Embryonic facial prominence (tissue), 1 donor: ENCODE measurements at regions not wholly inside any gene's neighbourhood (a gene's known extent, or its start where the extent isn't known, plus 50 kb on each side); places are given as distances from the start of the nearest gene placed in this dataset.
"Not testable (repeated sequence)": the region's sequence is repeated elsewhere in the genome, so short reads cannot be mapped to it uniquely, and the experiment has no call there.

Experiments
- DNase-seq: peaks from one replicate; pipeline ENCODE4 v3.0.0-alpha.2; 2016; ENCODE audit errors: extremely low spot score

DNA sequence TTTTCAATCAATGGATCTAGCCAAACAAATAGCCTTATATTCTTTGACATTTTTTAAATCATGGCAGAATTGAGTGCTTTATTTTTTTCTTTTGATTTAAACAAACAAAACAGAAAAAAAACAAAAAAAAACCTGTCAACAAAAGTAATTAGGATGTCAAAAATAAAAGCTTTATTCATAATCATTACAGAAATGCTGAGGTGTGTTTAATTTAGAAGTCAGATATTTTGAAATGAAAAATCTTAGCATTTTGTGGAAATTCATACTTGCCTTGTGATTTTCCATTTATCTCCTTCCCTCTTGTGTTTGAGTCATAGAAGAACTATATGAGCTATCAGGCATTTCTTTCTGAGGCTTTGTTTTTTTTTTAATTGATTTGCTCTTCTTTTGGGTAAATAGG lies 387.0 kb upstream of the STXBP6 start:
- no peak for DNase-seq

DNA sequence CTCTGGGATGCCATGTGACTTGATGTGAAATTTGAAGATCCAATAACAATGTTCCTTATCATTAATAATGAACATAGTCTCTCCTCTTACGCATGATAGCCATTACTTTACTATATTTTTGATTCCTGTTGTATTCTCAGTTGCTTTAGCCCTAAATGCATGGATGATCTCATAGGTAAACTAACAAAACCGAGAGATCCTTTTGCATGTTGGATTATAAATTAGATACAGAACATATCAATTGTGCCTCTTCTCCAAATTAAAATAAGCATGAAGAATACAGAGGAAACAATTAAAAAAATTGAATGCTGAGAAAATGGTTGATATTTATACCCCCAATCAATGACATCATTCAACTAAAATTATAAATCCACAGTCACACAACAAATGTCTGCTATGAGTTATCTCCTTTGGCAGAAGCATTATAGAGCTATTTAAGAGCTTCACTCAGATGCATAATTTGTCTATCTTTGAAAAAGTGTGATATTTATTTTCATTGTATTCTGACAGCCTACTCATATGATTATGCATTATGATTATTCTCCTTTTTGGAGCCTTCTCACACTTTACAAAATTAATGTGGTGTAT lies 386.4 kb upstream of the STXBP6 start:
- DNase-seq, result no peak

DNA sequence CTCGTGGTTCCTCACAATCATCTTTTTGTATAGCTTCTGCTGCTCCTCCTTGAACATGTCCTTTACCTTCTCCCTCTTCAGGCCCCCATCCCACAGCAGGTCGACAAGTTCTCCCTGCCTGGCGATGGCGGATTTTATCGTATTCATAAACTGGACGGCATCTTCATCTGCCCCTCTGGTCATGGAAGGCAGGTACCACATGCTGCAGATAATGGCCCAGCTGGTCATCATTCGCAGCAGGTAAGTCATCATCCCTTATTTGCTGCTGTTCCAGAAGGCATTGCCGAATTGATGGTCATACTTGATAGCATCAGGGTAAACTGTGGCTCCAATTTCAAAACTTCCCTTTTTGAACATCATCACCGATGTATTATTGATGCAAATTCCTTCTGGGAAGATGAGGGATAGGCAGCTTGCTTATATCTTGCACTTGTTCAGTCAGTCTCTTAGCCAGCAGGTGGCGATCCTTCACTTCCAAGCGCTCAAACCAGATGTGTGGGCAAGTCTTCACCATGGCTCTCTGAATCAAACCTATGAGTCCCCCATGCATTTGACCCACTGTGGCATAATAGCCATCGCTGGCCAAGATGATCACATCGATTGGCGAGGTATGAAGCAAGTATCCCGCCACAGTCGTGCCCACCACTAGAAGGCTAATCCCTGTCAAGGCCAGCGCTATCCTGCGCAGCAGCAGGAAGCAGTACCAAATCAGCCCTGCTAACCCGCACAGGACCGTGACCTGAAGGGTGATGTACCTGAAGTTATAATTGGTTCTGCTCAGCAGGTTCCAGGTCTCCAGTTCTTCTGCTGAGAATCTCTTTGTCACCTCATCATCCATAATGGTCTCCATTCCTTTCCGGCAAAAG lies 381.5 kb upstream of the STXBP6 start:
- no peak for DNase-seq

DNA sequence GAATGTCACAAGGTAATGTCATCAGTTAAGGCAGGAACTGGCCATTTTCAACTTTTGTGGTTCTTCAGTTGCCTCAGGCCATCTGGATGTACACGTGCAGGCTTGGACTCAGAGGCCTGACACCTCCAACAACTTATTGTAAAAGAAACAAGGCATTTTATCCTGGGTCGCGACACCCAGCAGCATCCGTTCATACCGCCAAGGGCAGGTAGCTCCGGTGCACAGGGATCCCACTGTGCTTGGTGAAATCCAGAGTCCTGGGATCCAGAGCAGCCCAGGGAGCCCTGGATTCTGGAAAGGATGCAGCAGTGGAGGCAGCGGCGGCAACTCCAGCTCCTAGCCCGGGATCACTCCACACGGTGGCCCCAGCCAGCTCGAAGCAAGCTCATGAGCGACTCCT lies 380.9 kb upstream of the STXBP6 start:
- DNase-seq, result no peak

DNA sequence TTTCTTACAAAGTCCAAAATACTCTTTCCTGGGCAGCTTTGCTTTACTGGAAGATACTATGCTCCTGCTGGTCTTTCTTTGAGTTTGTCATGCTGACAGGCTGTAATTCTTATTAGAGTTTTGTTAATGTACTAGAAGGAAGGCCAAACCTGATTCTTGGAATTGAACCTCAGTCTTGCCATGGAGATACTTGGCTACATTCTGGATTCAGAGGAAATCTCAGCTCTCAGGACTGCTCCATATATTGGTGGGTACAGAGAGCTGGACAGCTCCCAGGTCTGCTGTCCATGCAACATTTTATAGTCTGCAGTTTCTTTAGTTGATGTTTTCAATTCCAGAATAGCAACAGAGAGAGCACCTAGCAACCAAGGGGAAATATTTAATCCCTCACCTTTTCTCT lies 363.1 kb upstream of the STXBP6 start:
- DNase-seq, result no peak

DNA sequence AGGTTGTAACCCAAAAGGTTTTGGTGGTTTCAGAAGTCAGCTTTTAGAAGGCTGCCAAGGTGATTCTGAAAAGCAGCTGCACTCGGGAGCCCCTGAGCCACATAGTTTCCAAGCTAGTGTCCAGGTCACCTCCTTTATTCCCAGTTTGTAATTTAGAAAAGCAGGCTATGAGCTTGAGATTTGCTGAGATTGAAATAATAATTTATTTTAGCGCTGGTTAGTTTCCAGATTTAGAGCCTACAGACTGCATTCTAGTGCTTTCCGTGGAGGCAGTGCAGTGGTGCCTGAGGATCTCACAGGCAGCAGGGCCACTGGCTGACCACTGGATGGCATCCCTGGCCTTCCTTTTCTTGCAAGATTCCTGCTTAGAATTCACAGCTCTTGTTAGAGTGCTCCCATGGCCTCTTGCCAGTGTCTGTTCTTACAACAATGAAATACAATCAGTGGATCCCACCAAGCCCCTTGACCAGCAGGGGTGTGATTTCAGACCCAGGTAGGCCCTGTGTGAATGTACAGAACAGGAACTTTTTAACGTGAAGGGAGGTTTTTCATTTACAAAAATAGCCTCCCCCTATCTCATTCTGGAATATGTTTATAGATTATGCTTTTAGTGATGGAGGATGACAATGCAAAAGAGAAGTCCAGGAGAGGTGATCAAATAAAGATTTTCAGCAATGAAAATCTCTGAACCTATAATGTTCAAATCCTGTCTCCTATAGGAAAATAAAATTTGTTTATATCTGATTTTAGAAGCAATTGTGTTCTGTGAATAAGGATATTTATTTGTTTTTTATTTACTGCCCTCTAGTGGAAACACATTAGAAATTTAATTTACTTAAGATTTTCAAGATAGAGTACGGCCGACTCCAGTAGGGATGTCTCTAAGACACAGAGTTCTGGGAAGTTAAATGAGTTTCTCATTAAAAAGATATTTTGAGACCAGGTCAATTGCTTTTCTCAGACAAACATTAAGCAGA lies 362.1 kb upstream of the STXBP6 start:
- no peak for DNase-seq

DNA sequence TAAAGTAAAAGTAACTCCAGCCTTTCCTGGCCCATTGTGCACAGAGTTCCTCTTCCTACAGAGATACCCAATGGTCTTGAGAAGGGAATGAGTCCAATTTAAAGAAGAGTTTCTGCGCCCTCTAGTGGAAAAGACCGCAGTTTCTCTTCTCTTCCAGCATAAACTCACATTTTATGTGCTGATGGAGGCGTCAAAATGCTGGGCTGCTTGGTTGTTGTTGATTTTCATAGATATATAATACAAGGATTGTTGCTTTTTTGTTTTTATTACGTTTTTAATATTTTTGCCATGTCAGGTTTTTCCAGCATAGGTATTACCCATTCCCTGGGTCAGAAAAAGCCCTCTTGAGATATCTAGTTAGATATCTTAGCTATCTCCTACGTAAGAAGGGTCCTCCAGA lies 356.9 kb upstream of the STXBP6 start:
- no peak for DNase-seq

DNA sequence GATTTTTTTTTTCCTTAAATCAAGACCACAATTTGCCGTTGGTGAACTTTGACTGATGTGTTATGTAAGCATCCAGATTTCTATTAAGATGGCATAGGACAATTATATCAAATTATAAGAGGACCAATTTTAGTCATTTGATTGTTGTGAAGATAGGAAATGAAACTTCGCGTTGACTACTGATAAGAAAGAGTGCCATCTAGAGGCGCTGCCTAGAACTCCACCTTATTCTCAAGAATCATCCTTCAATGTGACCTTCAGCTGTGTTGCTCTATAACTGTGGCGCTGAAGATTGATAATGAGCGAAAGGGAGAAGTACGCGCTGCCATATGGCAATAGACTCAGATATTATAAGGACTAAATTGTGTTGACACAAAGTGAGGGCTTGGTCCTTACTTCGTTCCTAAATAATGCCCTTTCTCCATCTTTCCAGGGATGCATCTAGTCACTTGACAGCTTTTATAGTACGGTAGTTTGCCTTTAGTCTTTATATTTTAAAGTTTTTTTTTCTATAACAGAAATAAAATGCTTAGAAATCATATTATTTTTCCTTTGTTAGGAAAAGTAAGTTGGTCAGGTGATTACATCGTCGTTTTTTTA lies 350.8 kb upstream of the STXBP6 start:
- no peak for DNase-seq

DNA sequence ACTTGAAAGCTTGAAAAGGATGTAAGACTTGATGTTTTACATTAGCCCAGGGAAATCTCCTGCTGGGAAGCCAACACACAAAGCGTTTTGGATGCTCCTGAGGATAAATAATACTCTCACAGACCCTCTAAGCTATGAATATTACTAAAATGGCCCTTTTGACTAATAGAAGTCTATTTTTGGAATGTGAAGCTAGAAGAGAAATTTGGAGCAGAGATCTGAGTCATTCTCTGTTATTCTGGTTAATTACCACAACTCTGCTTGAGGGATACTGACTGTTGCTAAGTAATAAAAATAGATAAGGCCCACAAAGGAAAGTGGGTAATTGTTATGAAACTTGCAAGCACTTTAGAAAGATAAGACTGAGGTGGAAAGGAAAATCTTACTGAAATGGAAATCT lies 346.2 kb upstream of the STXBP6 start:
- DNase-seq, result no peak

DNA sequence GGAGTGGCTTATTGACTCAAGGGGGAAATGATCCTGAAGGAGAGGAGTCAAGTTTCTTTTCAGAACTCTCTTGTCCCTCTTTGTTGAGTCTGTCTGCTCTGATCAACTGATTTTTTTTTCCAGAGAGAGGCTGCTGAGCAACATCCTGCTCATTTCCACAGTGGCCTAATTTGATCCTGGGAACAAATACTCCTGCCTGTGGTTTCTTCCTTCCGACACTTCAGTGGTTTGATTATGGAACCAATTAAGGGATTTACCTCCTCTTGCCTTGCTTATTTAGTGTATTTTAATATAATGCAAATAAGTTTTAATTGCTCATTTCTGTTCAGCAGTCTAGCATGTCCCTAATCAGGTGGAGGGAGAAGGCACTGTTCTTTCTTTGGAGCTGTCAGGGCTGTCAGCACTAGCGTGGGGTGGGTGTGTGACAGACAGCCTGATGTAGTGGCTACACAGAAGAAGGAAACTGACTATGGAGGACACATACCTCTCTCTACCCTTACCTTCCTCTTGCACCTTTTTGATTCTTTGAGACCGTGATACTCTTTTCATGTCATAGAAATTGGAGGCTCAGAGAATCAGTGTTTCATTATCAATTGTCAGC lies 344.9 kb upstream of the STXBP6 start:
- DNase-seq, result no peak

DNA sequence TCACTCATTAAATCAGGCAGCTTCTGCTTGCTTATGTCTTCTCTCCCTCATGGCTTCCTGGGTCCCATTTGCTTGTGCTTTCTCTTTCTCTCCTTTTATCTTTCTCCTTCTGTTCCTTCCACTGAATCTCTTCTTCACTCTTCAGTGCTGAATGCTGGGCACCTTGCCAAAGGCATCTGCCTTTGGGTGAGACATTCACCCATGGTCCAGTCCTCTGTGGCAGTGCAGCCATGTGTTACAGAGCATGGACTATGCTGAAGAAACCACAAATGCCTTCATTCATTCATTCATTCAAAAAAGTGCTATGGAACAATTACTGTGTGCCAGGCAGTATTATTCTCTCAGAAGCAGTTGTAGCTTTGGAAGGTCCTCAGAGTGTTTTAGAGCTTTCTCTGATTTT lies 344.4 kb upstream of the STXBP6 start:
- no peak for DNase-seq

DNA sequence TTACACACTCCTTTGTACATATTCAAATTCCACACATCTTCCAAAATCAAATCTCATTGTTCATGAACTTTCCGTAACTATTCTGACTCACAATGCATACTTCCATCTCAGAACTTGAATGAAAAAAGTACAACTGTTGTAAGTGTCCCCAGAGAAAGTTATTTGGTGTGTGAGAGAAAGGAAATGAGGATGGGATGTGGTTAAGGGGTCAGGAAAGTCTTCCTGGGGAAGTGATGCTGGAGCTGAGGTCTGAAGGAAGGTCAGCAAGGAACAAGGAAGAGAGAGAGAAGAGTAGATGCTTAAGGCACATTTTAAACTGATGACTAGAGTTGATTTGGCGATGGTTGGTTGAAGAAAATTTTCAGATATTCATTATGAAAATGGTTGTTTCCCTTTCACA lies 340.0 kb upstream of the STXBP6 start:
- no peak for DNase-seq

DNA sequence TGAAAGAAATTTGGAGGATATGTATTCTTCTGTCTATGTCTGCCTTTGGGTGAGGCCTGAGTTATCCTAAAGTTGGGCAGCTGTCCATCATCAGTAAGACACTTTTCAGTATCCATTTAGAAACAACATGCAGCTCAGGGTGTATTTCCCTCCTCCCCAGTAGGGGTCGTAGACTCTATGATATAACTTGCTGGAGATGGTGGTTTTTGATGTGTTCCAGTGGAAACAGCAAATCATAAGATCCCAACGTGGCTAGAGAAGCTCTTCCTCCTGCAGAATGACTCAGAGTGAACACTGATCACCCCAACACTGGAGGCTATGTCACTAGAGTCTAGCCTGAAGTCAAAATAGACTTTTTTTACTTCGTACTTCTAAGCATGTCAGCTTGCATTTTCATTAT lies 331.6 kb upstream of the STXBP6 start:
- DNase-seq, result no peak

DNA sequence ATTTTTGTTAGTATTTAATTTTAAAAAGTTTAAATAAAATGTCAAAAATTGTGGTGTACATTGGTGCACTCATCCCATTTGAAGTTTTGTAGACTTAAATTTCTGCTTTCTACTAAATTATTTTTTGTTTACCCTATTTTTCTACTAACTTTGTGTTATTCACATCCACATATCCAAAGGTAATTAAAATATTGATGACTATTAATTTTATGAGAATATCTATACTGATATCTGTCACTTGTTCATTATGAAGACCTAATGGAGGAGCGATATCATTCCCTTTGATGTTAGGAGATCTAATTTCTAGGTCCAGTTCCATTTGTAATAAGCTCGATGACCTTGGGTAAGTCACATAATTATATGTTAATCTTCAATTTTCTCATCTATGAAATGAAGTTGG lies 325.7 kb upstream of the STXBP6 start:
- no peak for DNase-seq

DNA sequence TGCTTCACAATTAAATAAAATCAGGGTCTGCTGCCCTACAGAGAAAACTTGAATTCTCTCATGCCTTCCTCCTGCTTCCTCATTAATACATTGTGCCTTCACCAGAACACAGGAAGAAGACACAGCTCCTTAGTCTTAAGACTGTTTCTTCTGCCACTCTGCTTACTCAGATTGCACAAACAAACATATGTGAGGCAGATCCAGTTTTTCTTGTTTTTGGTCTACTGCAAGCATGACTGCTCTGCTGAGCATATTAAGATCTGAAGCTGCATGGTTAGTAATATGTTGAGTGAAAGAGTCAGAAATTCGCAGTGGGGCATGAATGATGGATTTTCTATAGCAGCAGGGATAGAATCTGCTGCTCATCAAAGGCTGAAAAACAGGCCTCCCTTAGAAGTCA lies 321.1 kb upstream of the STXBP6 start:
- no peak for DNase-seq

DNA sequence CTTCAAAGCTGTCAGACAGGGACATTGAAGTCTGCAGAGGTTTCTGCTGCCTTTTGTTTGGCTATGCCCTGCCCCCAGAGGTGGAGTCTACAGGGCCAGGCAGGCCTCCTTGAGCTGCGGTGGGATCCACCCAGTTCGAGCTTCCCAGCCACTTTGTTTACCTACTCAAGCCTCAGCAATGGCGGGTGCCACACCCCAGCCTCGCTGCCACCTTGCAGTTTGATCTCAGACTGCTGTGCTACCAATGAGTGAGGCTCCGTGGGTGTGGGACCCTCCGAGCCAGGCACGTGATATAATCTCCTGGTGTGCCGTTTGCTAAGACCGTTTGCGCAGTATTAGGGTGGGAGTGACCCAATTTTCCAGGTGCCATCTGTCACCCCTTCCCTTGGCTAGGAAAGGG lies 320.1 kb upstream of the STXBP6 start:
- DNase-seq, result not testable (repeated sequence)

DNA sequence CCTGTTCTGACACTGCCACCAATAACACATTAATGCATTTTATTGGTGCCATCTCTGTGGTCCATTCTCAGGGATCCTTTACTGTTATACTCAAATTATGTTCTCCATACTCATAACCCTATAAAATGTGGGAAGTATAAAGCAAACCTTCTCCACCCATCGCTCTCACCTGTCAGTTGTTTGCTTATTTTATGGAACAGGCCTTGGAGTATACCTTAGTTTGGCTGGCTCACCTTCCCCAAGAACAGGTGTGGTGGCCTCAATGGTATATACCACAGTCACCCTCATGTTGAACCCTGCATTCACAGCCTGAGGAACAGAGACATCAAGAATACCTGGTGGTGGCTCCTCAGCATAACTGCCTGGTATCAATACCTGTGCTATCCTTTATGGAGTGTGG lies 308.4 kb upstream of the STXBP6 start:
- no peak for DNase-seq

DNA sequence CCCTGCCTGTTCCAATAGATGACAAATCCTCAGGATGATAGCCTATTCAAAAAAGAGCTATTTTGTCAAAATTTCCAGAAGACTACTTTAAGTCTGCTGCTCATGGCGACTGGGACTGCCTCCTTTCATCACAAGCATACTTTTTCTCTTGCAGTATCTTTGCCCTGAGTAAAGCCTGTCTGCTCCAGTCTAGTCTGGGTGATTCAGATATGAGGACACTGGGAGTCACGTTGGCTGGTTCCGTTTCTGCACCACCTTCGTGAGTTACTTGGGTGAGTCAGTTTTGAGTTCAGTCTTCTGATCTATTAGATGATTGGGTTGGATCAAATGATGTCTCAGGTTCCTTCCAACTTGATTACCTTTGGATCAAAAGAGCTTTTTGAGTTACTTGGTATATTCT lies 301.3 kb upstream of the STXBP6 start:
- no peak for DNase-seq

DNA sequence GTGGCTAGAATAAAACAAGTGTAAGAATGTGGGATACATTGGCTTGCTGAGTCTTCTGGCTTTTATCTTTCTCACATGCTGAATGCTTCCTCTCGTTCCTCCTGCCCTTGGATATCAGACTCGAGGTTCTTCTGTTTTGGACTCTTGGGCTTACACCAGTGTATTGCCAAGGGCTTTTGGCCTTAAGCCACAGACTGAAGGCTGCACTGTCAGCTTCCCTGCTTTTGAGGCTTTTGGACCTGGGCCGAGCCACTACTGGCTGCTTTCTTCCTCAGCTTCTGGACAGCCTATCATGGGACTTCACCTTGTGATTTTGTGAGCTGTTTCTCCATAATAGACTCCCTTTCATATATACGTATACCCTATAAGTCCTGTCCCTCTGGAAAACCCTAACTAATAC lies 300.9 kb upstream of the STXBP6 start:
- DNase-seq, result no peak

DNA sequence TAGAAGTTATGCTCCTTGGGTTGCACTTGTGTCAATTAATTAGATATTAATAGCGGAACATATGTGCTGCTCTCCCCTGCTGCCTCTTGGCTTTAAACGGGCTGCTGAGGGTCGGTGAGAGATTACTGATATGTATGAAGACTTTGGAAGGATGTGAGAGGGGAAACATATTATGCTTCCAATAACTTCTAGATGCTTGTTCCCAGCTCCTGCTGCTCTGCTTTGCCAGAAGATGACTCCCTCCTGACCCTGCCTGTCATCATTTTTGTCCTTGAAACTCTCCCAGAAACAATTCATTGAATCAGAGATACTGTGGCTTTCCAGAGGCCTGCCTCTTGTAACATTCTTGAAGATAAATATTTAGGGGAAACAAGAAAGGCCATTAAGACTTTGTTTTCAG lies 300.1 kb upstream of the STXBP6 start:
- no peak for DNase-seq

DNA sequence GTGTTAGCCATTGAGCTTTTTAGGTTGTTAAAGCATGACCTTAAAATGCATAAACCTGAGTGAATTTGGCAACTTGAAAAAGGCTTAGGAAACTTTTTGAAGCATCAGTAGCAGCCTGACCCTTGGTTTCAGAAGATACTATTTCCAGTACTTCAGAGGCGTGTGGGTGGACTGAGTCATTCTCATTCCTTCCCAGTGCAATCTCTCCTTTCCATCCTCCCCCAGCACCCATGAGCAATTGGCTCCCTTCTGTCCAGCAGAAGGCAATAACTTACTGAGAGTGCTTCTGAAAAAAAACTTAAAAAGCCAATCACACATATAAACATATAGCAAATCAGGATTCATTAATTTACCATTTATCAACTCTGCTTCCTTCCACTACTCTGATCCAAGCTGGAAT lies 299.3 kb upstream of the STXBP6 start:
- no peak for DNase-seq

DNA sequence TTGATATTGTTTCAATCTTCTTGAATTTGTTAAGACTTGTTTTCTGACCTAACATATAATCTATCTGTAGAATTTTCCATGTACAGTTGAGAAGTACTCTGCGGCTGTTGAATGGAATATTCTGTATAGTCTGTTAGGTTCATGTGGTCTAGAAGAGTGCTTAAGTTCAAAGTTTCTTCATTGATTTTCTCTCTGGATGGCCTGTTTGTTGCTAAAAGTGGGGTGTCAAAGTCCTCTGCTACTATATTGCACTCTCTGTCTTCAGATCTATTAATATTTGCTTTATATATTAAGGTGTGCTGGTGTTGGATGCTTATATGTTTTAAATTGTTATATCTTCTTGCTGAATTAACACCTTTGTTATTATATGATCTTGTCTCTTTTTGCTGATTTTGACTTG lies 290.9 kb upstream of the STXBP6 start:
- no peak for DNase-seq
